Type B pancreatic cell (in vitro differentiated cells): ENCODE measurements at regions not wholly inside any gene's neighbourhood (a gene's known extent, or its start where the extent isn't known, plus 50 kb on each side); places are given as distances from the start of the nearest gene placed in this dataset.

Source experiments
- DNase-seq: peaks from one replicate; pipeline ENCODE4 v3.0.0; 2021; ENCODE audit warnings: mixed read lengths; ENCODE audit not compliant: unreplicated experiment; ENCODE audit errors: extremely low spot score
- H3K27ac Mint-ChIP-seq: 2 replicates; pipeline ENCODE4 v1.8.0; 2021; ENCODE audit warnings: mild to moderate bottlenecking, mixed read lengths
- H3K27me3 Mint-ChIP-seq: 2 replicates; pipeline ENCODE4 v1.8.0; 2021; ENCODE audit warnings: mixed read lengths
- H3K36me3 Mint-ChIP-seq: 2 replicates; pipeline ENCODE4 v1.8.0; 2021; ENCODE audit warnings: mixed read lengths
- H3K4me1 Mint-ChIP-seq: one replicate; pipeline ENCODE4 v1.8.0; 2021; ENCODE audit warnings: mixed read lengths; ENCODE audit not compliant: unreplicated experiment
- H3K4me3 Mint-ChIP-seq: 2 replicates; pipeline ENCODE4 v1.8.0; 2021; ENCODE audit warnings: mild to moderate bottlenecking, mixed read lengths
- H3K9me3 Mint-ChIP-seq: 2 replicates; pipeline ENCODE4 v1.8.0; 2021; ENCODE audit warnings: mixed read lengths
- TF ChIP-seq, protein P1 (sequence below): fragments of 200-600 bp; sonication (generic); conservative IDR thresholded peaks from 2 replicates; pipeline ENCODE4 v1.5.0; 2021; ENCODE audit warnings: antibody characterized with exemption, mild to moderate bottlenecking

DNA sequence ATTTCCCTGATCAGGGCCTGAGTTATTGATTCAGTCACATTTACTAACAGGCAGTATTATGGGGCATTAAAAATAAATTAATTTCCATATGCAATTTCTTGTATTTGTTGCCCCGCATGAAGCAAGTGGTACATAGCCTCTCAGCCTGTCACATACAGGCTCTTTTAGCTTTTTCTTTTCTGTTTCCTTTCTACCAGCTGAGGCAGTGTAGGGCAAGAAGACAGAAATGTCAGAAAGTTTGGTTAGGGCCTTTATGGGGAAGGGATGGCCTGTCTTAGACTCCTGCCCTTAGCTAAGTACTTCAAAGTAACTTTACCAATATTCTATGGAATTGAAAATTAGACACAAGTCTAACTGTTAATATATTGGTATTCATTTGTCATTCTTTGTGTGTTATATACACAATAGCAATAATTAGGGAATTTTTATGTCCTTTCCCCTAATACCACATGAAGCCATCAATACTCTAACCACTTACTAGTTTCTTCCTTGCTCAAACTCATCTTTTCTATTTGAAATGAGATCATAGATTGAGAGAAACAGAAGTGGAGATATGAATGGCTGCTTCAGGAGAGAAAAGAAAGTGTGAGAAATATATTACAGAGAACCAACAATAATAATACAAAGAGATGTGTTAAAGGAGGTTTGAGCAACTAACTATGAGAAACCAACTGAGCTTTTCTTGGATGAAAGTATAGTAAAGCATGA is 669.6 kb downstream of the PCDH17 start:
- TF ChIP-seq, protein P1, sequence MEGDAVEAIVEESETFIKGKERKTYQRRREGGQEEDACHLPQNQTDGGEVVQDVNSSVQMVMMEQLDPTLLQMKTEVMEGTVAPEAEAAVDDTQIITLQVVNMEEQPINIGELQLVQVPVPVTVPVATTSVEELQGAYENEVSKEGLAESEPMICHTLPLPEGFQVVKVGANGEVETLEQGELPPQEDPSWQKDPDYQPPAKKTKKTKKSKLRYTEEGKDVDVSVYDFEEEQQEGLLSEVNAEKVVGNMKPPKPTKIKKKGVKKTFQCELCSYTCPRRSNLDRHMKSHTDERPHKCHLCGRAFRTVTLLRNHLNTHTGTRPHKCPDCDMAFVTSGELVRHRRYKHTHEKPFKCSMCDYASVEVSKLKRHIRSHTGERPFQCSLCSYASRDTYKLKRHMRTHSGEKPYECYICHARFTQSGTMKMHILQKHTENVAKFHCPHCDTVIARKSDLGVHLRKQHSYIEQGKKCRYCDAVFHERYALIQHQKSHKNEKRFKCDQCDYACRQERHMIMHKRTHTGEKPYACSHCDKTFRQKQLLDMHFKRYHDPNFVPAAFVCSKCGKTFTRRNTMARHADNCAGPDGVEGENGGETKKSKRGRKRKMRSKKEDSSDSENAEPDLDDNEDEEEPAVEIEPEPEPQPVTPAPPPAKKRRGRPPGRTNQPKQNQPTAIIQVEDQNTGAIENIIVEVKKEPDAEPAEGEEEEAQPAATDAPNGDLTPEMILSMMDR, result no peak
- Mint-ChIP-seq H3K27me3 (no peaks in the 10 kb centered on the region), H3K4me3 (no peak overlapping the region), H3K9me3 (no peaks in the 10 kb centered on the region), H3K27ac (no peak overlapping the region), H3K36me3 (no peaks in the 10 kb centered on the region), H3K4me1 (peaks cover 8% of the 10 kb centered on the region)
- no peak for DNase-seq

DNA sequence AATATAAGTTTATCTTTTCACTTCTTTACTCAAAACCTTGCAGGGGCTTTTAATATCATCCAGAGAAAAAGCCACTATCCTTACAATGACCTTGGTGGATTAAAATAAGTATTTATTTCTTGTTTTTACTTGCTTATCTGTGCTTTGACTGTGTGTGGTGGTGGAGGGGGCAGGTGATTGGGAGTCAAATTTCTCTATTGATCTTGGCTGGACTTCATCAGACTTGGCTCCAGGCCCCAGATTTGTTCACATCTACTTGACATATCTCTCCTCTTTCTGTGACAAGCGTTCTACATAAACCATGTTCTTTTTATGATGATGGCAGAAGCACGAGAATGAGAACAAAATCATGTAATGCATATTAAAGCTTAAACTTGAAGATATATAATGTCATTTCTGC is 670.8 kb downstream of the PCDH17 start:
- Mint-ChIP-seq H3K4me3 (no peak overlapping the region), H3K27ac (no peak overlapping the region), H3K9me3 (no peaks in the 10 kb centered on the region), H3K36me3 (no peaks in the 10 kb centered on the region), H3K4me1 (no peaks in the 10 kb centered on the region), H3K27me3 (no peaks in the 10 kb centered on the region)
- TF ChIP-seq, protein P1, result no peak
- DNase-seq, result no peak

DNA sequence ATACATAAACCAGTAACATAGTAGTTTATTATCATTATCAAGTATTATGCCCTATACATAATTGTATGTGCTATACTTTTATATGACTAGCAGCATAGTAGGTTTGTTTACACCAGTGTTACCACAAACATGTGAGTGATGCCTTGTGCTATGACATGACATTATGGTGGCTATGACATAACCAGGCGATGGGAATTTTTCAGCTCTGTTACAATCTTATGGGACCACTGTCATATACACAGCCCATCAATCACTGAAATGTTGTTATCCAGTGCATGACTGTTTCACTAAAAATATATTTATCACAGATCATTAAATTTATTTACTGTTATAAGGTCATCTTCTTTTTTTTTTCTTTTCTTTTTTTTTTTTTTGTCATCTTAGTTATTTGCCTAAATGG is 674.5 kb downstream of the PCDH17 start:
- no peak for DNase-seq
- no peaks in the 10 kb centered on the region for H3K27me3 Mint-ChIP-seq
- H3K9me3 Mint-ChIP-seq, result no peaks in the 10 kb centered on the region
- no peak overlapping the region for H3K27ac Mint-ChIP-seq
- no peaks in the 10 kb centered on the region for H3K36me3 Mint-ChIP-seq
- no peaks in the 10 kb centered on the region for H3K4me1 Mint-ChIP-seq
- TF ChIP-seq, protein P1, result no peak
- no peak overlapping the region for H3K4me3 Mint-ChIP-seq

DNA sequence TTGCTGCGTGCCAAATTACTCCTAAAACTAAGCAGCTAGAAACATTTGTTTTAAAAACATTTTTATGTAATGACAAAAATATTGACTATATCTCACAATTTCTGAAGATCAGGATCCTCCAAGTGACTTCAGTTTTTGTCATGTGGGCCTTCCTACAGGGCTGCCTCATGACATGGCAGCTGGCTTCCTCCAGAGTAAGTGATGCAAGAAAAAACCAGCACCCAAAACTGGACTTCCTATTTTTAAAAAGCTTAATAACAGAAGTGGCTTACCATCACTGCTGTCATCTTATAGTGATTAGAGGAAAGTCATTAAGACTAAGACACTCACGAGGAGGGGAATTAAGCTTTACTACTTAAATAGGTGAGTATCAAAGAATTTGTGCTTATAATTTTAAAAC is 681.7 kb downstream of the PCDH17 start:
- TF ChIP-seq, protein P1, result no peak
- Mint-ChIP-seq H3K27me3 (no peaks in the 10 kb centered on the region), H3K4me1 (peaks cover 6% of the 10 kb centered on the region), H3K36me3 (no peaks in the 10 kb centered on the region), H3K4me3 (no peak overlapping the region), H3K27ac (no peak overlapping the region), H3K9me3 (no peaks in the 10 kb centered on the region)
- DNase-seq, result no peak

DNA sequence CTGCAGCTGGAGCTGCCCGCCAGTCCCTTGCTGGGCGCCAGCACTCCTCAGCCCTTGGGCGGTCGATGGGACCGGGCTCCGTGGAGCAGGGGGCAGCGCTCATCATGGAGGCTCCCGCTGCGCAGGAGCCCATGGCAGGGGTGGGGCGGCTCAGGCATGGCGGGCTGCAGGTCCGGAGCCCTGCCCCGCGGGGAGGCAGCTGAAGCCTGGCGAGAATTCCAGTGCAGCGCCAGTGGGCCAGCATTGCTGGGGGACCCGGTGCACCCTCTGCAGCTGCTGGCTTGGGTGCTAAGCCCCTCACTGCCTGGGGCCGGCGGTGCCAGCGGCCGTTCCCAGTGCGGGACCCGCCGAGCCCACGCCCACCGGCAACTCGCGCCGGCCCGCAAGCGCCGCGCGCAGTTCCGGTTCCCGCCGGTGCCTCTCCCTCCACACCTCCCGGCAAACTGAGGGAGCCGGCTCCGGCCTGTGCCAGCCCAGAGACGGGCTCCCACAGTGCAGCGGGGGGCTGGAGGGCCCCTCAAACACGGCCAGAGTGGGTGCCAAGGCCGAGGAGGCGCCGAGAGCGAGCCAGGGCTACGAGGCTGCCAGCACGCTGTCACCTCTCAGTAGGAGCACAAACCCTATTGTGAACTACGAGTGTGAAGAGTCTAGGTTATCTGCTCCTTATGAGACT is 687.1 kb downstream of the PCDH17 start:
- no peak overlapping the region for H3K4me3 Mint-ChIP-seq
- H3K9me3 Mint-ChIP-seq, result no peaks in the 10 kb centered on the region
- no peaks in the 10 kb centered on the region for H3K27me3 Mint-ChIP-seq
- no peaks in the 10 kb centered on the region for H3K36me3 Mint-ChIP-seq
- no peak for DNase-seq
- no peak overlapping the region for H3K27ac Mint-ChIP-seq
- TF ChIP-seq, protein P1, result no peak
- H3K4me1 Mint-ChIP-seq, result peaks cover 6% of the 10 kb centered on the region
